Gastroesophageal sphincter (tissue), 4 donors: ENCODE measurements at regions not wholly inside any gene's neighbourhood (a gene's known extent, or its start where the extent isn't known, plus 50 kb on each side); places are given as distances from the start of the nearest gene placed in this dataset.

Source experiments
- ATAC-seq: fragments of 150-250 bp; one replicate; pipeline ENCODE4 v1.9.1; 2016; ENCODE audit warnings: mild to moderate bottlenecking, moderate library complexity
- H3K27ac ChIP-seq, 4 donors: fragments of 200-600 bp; sonication (generic) in 3 of 4; 1 replicate in 3 of 4; 2 replicates in 1 of 4; pipeline ENCODE4 v1.5.1; 2016 to 2019
- H3K27me3 ChIP-seq: fragments of 200-600 bp; sonication (generic); one replicate; pipeline ENCODE4 v1.5.1; 2019
- H3K36me3 ChIP-seq, 2 donors: fragments of 200-600 bp; sonication (generic); one replicate each; pipeline ENCODE4 v1.5.1; 2019; ENCODE audit warnings: control low read depth in 1 of 2
- H3K4me1 ChIP-seq, 3 donors: fragments of 200-600 bp; sonication (generic); 1 replicate in 2 of 3; 2 replicates in 1 of 3; pipeline ENCODE4 v1.5.1; 2016 to 2019; ENCODE audit warnings: control low read depth in 2 of 3
- H3K4me3 ChIP-seq, 2 donors: fragments of 200-600 bp; sonication (generic); one replicate each; pipeline ENCODE4 v1.5.1; 2019; ENCODE audit warnings: mild to moderate bottlenecking in 1 of 2, moderate library complexity in 1 of 2
- H3K9me3 ChIP-seq, 3 donors: fragments of 200-600 bp; sonication (generic); one replicate each; pipeline ENCODE4 v1.5.1; 2017 to 2019; ENCODE audit warnings: control low read depth in 2 of 3
- CTCF ChIP-seq, 4 experiments: fragments of 200-600 bp in 2 of 4; fragments of 450-650 bp in 2 of 4; sonication (generic) in 1 of 4; IDR thresholded peaks; one replicate each; pipeline ENCODE4 v1.5.1; 2017 to 2019; ENCODE audit warnings: antibody characterized with exemption in 4 of 4, mild to moderate bottlenecking in 2 of 4, moderate library complexity in 2 of 4
- EP300 ChIP-seq: sonication (generic); formaldehyde crosslinking; IDR thresholded peaks from one replicate; pipeline ENCODE4 v1.6.1; 2017; ENCODE audit warnings: antibody characterized with exemption, mild to moderate bottlenecking
- POLR2A ChIP-seq, 2 donors: fragments of 450-650 bp; IDR thresholded peaks; one replicate each; pipeline ENCODE4 v1.6.1; 2017; ENCODE audit warnings: antibody characterized with exemption in 2 of 2, mild to moderate bottlenecking in 2 of 2, moderate library complexity in 1 of 2
- POLR2AphosphoS5 ChIP-seq: sonication (generic); formaldehyde crosslinking; IDR thresholded peaks from one replicate; pipeline ENCODE4 v1.6.1; 2017; ENCODE audit warnings: antibody characterized with exemption
- WGBS, 2 donors: methylation state at CpG; one replicate each; pipeline ENCODE4 v1.1.5; 2018; ENCODE audit warnings: low coverage in 1 of 2; 5-methylcytosine and 5-hydroxymethylcytosine counted together

- TF ChIP-seq EP300 (no peak), POLR2AphosphoS5 (no peak), CTCF (IDR thresholded peaks at IDR 0.05) (no peak)
- no peak overlapping the region for H3K27ac ChIP-seq
- H3K36me3 ChIP-seq: no peaks in the 10 kb centered on the region
- H3K9me3 ChIP-seq: no peaks in the 10 kb centered on the region
- no peaks in the 10 kb centered on the region for H3K27me3 ChIP-seq
- WGBS, 2 donors: 98 to 100% methylated on average over 4 to 5 of the region's 5 CpGs
- ATAC-seq: no peak
- H3K4me1 ChIP-seq: peaks cover 0 to 11% (median 3%) of the 10 kb centered on the region in 3 donors
- no peak overlapping the region for H3K4me3 ChIP-seq
Measured at GRCh38 chr20:57884956-57885355, 175.1 kb upstream of the PMEPA1 start.

GRCh38 chr20:57883761-57884160 is 173.9 kb upstream of the PMEPA1 start:
- Histone ChIP-seq H3K9me3 (no peaks in the 10 kb centered on the region), H3K36me3 (no peaks in the 10 kb centered on the region), H3K27me3 (peaks cover 8% of the 10 kb centered on the region), H3K4me3 (no peak overlapping the region), H3K4me1 (peaks cover 0 to 11% (median 3%) of the 10 kb centered on the region in 3 donors), H3K27ac (no peak overlapping the region)
- ATAC-seq: no peak
- WGBS, 2 donors: 80 to 83% methylated on average over 1 to 4 of the region's 5 CpGs
- TF ChIP-seq EP300 (no peak), POLR2A (IDR thresholded peaks at IDR 0.05) (no peak), CTCF (IDR thresholded peaks at IDR 0.05) (no peak), POLR2AphosphoS5 (no peak)

GRCh38 chr20:57883224-57883623 is 173.4 kb upstream of the PMEPA1 start:
- ATAC-seq: no peak
- TF ChIP-seq POLR2A (IDR thresholded peaks at IDR 0.05): no peak
- TF ChIP-seq CTCF (IDR thresholded peaks at IDR 0.05): no peak
- no peak for TF ChIP-seq POLR2AphosphoS5
- no peak for TF ChIP-seq EP300
- Histone ChIP-seq H3K4me3 (no peak overlapping the region), H3K9me3 (no peaks in the 10 kb centered on the region), H3K27ac (no peak overlapping the region), H3K36me3 (no peaks in the 10 kb centered on the region), H3K4me1 (peaks cover 0 to 11% (median 3%) of the 10 kb centered on the region in 3 donors), H3K27me3 (peaks cover 12% of the 10 kb centered on the region)
- WGBS, 2 donors: 68 to 74% methylated on average over 6 of the region's 6 CpGs

- H3K27ac ChIP-seq: no peak overlapping the region
- ATAC-seq: no peak
- H3K27me3 ChIP-seq: peaks cover 12% of the 10 kb centered on the region
- no peak for TF ChIP-seq CTCF (IDR thresholded peaks at IDR 0.05)
- no peak for TF ChIP-seq POLR2AphosphoS5
- no peak for TF ChIP-seq POLR2A (IDR thresholded peaks at IDR 0.05)
- TF ChIP-seq EP300: no peak
- 83 to 94% methylated on average over 7 to 8 of the region's 16 CpGs for WGBS, 2 donors
- H3K9me3 ChIP-seq: no peaks in the 10 kb centered on the region
- H3K4me1 ChIP-seq: peaks cover 0 to 11% (median 3%) of the 10 kb centered on the region in 3 donors
- H3K4me3 ChIP-seq: no peak overlapping the region
- no peaks in the 10 kb centered on the region for H3K36me3 ChIP-seq
Measured at GRCh38 chr20:57882451-57883161, 172.8 kb upstream of the PMEPA1 start.
